Hypothalamus (tissue), 51 donors: ENCODE measurements at regions not wholly inside any gene's neighbourhood (a gene's known extent, or its start where the extent isn't known, plus 50 kb on each side); places are given as distances from the start of the nearest gene placed in this dataset.
"Not testable (repeated sequence)": the region's sequence is repeated elsewhere in the genome, so short reads cannot be mapped to it uniquely, and the experiment has no call there.

Experiments used
- DNase-seq, 51 donors: peaks; one replicate each; lab custom pipeline; 2025; lab: John Stamatoyannopoulos, UW

GRCh38 chr14:97066068-97066899, 269.1 kb downstream of the VRK1 start:
- no peak for DNase-seq

- not testable (repeated sequence) for DNase-seq
These were observed 271.1 kb downstream of the VRK1 start for GRCh38 chr14:97068293-97068692.

GRCh38 chr14:97070259-97070658, 273.1 kb downstream of the VRK1 start:
- no peak for DNase-seq

- DNase-seq = no peak
These were observed 274.0 kb downstream of the VRK1 start for GRCh38 chr14:97071177-97071576.

- DNase-seq = no peak
These were observed 276.4 kb downstream of the VRK1 start for GRCh38 chr14:97073622-97074021.

GRCh38 chr14:97074456-97074855, 277.3 kb downstream of the VRK1 start:
- DNase-seq = no peak

GRCh38 chr14:97074856-97075255, 277.7 kb downstream of the VRK1 start:
- DNase-seq = peak in 2 of 51 donors; percentile 2 to 39

- DNase-seq = peak in 28 of 51 donors; percentile 2 to 43 (median 12)
These were observed 280.1 kb downstream of the VRK1 start for GRCh38 chr14:97077253-97077653.

- no peak for DNase-seq
These were observed 280.5 kb downstream of the VRK1 start for GRCh38 chr14:97077687-97078086.

- DNase-seq = no peak
These were observed 283.8 kb downstream of the VRK1 start for GRCh38 chr14:97080991-97081390.

- no peak for DNase-seq
These were observed 298.1 kb downstream of the VRK1 start for GRCh38 chr14:97095269-97095668.

GRCh38 chr14:97097296-97097695, 300.1 kb downstream of the VRK1 start:
- DNase-seq = no peak

GRCh38 chr14:97100306-97100705, 303.1 kb downstream of the VRK1 start:
- DNase-seq = peak in 1 of 51 donors; percentile 1

- DNase-seq = no peak
These were observed 304.4 kb downstream of the VRK1 start for GRCh38 chr14:97101561-97101960.

GRCh38 chr14:97104029-97104428, 306.8 kb downstream of the VRK1 start:
- no peak for DNase-seq

- DNase-seq = no peak
These were observed 309.0 kb downstream of the VRK1 start for GRCh38 chr14:97106166-97106565.

GRCh38 chr14:97106609-97107008, 309.4 kb downstream of the VRK1 start:
- DNase-seq = no peak

- no peak for DNase-seq
These were observed 309.9 kb downstream of the VRK1 start for GRCh38 chr14:97107080-97107479.

- no peak for DNase-seq
These were observed 310.6 kb downstream of the VRK1 start for GRCh38 chr14:97107760-97108159.

GRCh38 chr14:97109234-97109633, 312.1 kb downstream of the VRK1 start:
- no peak for DNase-seq

GRCh38 chr14:97113339-97113738, 316.2 kb downstream of the VRK1 start:
- DNase-seq = no peak

- no peak for DNase-seq
These were observed 319.4 kb downstream of the VRK1 start for GRCh38 chr14:97116546-97116945.

GRCh38 chr14:97117693-97118092, 320.5 kb downstream of the VRK1 start:
- no peak for DNase-seq
